ENCODE measurements at regions not wholly inside any gene's neighbourhood (a gene's known extent, or its start where the extent isn't known, plus 50 kb on each side); places are given as distances from the start of the nearest gene placed in this dataset.

- TF ChIP-seq CTCF (IDR thresholded peaks at IDR 0.05) (no peak), POLR2A (IDR thresholded peaks at IDR 0.05) (no peak), EP300 (IDR thresholded peaks at IDR 0.05) (no peak)
Measured at GRCh38 chrY:15535131-15535530, 1010.8 kb downstream of the NLGN4Y start.

Data from gastroesophageal sphincter (tissue), 3 donors.